ENCODE measurements at regions not wholly inside any gene's neighbourhood (a gene's known extent, or its start where the extent isn't known, plus 50 kb on each side); places are given as distances from the start of the nearest gene placed in this dataset.

DNA sequence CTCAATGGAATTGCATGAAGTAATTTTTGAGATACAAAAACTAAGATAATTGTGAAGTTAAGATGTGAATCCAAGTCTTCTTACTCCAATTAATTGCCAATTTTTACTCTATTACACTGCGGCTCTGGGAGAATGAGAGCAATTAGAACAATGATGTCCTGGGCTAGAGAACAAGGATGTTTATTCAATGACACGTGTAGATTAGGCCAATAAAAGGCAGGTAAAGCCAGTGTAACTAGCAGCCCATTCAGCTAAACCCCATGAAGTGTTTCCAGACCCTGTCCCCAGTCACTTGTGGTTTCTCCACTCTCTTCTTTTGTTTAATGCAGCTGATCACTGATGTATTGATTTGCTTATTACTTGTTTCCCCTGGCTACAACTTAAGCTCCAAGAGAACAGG is 381.1 kb upstream of the ARHGEF26 start:
- DNase-seq (no peak), ATAC-seq (no peak)
- peaks cover 0 to 11% (median 0%) of the 10 kb centered on the region in 11 donors for H3K9me3 ChIP-seq
- H3K4me3 ChIP-seq, result no peak overlapping the region
- TF ChIP-seq, protein P1, sequence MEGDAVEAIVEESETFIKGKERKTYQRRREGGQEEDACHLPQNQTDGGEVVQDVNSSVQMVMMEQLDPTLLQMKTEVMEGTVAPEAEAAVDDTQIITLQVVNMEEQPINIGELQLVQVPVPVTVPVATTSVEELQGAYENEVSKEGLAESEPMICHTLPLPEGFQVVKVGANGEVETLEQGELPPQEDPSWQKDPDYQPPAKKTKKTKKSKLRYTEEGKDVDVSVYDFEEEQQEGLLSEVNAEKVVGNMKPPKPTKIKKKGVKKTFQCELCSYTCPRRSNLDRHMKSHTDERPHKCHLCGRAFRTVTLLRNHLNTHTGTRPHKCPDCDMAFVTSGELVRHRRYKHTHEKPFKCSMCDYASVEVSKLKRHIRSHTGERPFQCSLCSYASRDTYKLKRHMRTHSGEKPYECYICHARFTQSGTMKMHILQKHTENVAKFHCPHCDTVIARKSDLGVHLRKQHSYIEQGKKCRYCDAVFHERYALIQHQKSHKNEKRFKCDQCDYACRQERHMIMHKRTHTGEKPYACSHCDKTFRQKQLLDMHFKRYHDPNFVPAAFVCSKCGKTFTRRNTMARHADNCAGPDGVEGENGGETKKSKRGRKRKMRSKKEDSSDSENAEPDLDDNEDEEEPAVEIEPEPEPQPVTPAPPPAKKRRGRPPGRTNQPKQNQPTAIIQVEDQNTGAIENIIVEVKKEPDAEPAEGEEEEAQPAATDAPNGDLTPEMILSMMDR (IDR thresholded peaks at IDR 0.05), result no peak
- H3K27ac ChIP-seq, result no peak overlapping the region
- H3K36me3 ChIP-seq, result no peaks in the 10 kb centered on the region
- 71 to 84% methylated on average over 2 of the region's 2 CpGs for WGBS, 2 donors
- no peaks in the 10 kb centered on the region for H3K27me3 ChIP-seq
- no peaks in the 10 kb centered on the region for H3K4me1 ChIP-seq
- intact Hi-C loops (cut with DNase I), result no loop called here

DNA sequence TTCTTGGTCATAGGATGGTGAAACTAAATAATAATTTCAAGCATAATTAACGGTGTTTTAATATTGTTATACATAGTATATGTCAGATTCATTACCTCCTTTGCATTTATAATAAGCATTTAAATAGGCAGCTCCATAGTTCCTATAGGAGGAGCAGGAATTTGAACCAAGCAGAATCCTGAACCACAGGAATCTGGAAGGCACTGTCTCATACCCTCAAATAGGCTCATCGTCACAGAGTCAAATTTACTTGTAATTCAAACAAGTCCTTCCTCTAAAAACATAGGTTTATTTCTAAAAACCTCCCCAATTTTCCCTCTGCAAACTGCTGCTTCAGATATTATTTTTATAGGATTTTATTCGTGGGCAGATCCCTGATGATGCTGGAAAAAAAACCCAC is 376.3 kb upstream of the ARHGEF26 start:
- Histone ChIP-seq H3K4me1 (peaks cover 0 to 4% (median 0%) of the 10 kb centered on the region in 9 donors), H3K27me3 (no peaks in the 10 kb centered on the region), H3K9me3 (peaks cover 0 to 2% (median 0%) of the 10 kb centered on the region in 11 donors), H3K4me3 (no peak overlapping the region), H3K27ac (no peak overlapping the region), H3K36me3 (no peaks in the 10 kb centered on the region)
- TF ChIP-seq, protein P1 (IDR thresholded peaks at IDR 0.05), result no peak
- no peak for ATAC-seq
- DNase-seq, result no peak
- WGBS, 2 donors, result 76 to 83% methylated on average over 3 of the region's 3 CpGs
- intact Hi-C loops (cut with DNase I), result no loop called here

DNA sequence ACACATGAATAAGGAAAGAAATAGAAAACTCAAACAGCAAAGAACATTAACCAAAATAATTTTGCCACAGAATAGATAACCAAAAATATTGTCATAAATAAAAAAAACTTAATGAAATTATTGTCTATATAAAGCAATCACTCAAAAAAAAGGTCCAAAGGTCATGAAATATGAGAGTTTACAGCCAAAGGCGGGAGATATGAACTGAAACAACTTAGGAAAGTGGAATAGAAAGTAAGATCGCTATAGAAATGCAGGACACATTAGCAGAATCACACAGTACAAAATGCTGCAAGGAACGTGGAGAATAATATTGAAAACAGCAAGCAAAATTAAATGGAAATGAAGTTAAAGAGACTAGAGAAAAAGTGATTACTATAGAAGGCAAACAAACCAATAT is 375.0 kb upstream of the ARHGEF26 start:
- H3K27ac ChIP-seq, result no peak overlapping the region
- H3K4me1 ChIP-seq, result peaks cover 0 to 4% (median 0%) of the 10 kb centered on the region in 9 donors
- ATAC-seq (no peak), DNase-seq (no peak)
- no peaks in the 10 kb centered on the region for H3K36me3 ChIP-seq
- TF ChIP-seq, protein P1 (IDR thresholded peaks at IDR 0.05), result no peak
- peaks cover 0 to 2% (median 0%) of the 10 kb centered on the region in 11 donors for H3K9me3 ChIP-seq
- H3K27me3 ChIP-seq, result no peaks in the 10 kb centered on the region
- WGBS, 2 donors, result 93% methylated on average over 3 of the region's 3 CpGs
- intact Hi-C loops (cut with DNase I), result no loop called here
- no peak overlapping the region for H3K4me3 ChIP-seq

DNA sequence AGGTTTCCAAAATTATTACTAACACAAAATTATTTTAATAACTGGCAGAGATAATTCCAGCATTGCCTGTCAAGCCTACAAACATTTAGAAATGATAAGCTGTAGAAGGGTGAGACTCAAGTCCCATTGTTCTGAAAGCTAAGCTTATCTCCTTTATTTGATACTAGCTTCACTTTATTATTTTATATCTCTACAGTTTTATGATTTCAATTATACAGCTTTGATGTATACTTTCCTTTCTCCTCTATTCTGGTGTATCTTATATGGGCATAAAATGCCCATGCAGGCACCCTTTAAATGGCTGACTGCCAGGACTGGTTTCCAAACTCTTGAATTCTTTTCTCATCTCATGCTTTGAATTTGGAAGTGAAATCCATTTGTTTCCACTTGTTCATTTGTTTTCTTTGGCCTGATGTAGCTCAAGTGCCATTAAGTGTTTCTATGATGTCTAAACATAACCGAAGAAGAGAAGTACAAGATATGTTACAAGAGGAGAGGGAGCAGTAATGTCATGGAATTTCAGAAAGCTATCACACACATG is 372.1 kb upstream of the ARHGEF26 start:
- WGBS, 2 donors, result 7 to 11% methylated on average over 1 of the region's 1 CpG
- TF ChIP-seq, protein P1 (IDR thresholded peaks at IDR 0.05), result no peak
- Histone ChIP-seq H3K4me3 (no peak overlapping the region), H3K4me1 (peaks cover 0 to 4% (median 0%) of the 10 kb centered on the region in 9 donors), H3K27ac (no peak overlapping the region), H3K9me3 (peaks cover 0 to 2% (median 0%) of the 10 kb centered on the region in 11 donors), H3K36me3 (no peaks in the 10 kb centered on the region), H3K27me3 (no peaks in the 10 kb centered on the region)
- ATAC-seq, result no peak
- DNase-seq, result no peak
- intact Hi-C loops (cut with DNase I), result no loop called here
